BLaER1 treated with 17β-estradiol and CSF1 and Interleukin-3, amounts not matched to agents 10 nM and 100 nM (cell line): ENCODE measurements at regions not wholly inside any gene's neighbourhood (a gene's known extent, or its start where the extent isn't known, plus 50 kb on each side); places are given as distances from the start of the nearest gene placed in this dataset.

Experiments
- H3K27ac ChIP-seq, 11 experiments: shearing (Covaris generic); formaldehyde crosslinking; 2 replicates each; pipeline ENCODE4 v1.8.1; 2022
- H3K27me3 ChIP-seq, 11 experiments: shearing (Covaris generic); formaldehyde crosslinking; 2 replicates each; pipeline ENCODE4 v1.8.1; 2022
- H3K36me3 ChIP-seq, 11 experiments: shearing (Covaris generic); formaldehyde crosslinking; 2 replicates each; pipeline ENCODE4 v1.8.1; 2022
- H3K4me1 ChIP-seq, 10 experiments: shearing (Covaris generic); formaldehyde crosslinking; 2 replicates each; pipeline ENCODE4 v1.8.1; 2022
- H3K4me2 ChIP-seq, 11 experiments: shearing (Covaris generic); formaldehyde crosslinking; 2 replicates each; pipeline ENCODE4 v1.8.1; 2022
- H3K4me3 ChIP-seq, 10 experiments: shearing (Covaris generic); formaldehyde crosslinking; 2 replicates each; pipeline ENCODE4 v1.8.1; 2022
- H3K9ac ChIP-seq, 11 experiments: shearing (Covaris generic); formaldehyde crosslinking; 2 replicates each; pipeline ENCODE4 v1.8.1; 2022
- H3K9me3 ChIP-seq, 11 experiments: shearing (Covaris generic); formaldehyde crosslinking; replicated peaks in 1 of 11; 2 replicates each; pipeline ENCODE4 v1.8.1; 2022
- H4K20me1 ChIP-seq, 11 experiments: shearing (Covaris generic); formaldehyde crosslinking; 2 replicates each; pipeline ENCODE4 v1.8.1; 2022
- Cebpa-rat ChIP-seq, 11 experiments: shearing (Covaris generic); IDR thresholded peaks; 2 replicates each; pipeline ENCODE4 v1.8.1; 2022

DNA sequence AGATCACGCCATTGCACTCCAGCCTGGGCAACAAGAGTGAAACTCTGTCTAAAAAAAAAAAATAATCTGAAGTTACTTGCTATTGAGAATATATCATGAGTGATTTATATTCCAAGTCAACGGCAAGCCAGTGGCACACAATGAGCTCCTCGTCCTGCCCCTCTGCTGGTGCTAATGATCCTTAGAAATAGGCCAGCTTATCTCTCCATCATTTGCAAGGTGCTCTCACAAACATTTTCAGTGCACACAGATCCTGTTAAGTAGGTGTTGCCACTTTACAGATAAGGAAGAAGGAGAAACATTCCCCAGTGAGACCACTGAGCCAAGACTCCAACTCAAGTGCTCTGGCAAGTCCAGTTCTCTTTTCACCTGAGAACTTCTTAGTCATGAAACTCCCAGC lies 91.3 kb upstream of the GPR45 start:
- no peaks in the 10 kb centered on the region for H4K20me1 ChIP-seq
- H3K27ac ChIP-seq = no peak overlapping the region
- H3K4me2 ChIP-seq = no peak overlapping the region
- no peak overlapping the region for H3K4me3 ChIP-seq
- no peaks in the 10 kb centered on the region for H3K27me3 ChIP-seq
- H3K4me1 ChIP-seq = peaks cover 0 to under 1% (median 0%) of the 10 kb centered on the region in 10 experiments; a peak in 2 of 20 replicates
- no peaks in the 10 kb centered on the region for H3K9me3 ChIP-seq
- no peaks in the 10 kb centered on the region for H3K36me3 ChIP-seq
- TF ChIP-seq Cebpa-rat (IDR thresholded peaks at IDR 0.05) = no peak
- no peak overlapping the region for H3K9ac ChIP-seq

DNA sequence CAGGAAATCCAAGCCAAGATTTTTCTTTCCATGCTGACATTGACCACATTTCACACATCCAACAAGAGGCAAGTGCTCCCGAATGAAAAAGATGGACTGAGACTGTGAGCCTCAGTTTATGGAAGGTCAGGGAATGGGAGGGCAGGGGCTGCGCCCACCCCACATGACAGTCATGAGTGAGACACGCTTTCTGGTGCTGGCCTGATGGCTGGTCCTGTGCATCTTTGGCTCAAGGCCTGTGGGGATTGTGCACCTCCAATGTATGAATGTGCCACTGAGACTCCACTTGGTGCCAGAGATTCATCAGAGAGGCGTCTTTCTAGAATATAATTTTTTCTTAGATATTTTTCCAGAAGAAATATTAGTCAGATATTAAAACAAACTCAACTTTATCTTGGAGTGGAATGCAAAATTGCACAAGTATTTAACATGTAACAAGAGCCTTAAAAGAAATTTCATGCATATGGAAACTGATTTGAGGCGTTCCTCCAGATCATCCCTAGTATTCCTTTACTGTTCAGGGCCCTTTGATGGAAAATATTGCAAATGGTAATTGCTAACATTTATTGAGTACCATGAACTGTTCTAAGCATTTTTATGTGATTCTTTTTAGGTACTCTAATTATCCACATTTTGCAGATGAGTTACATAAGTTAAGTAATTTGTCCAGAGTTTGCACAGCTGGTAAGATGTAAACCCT lies 87.3 kb upstream of the GPR45 start:
- H3K27me3 ChIP-seq = no peaks in the 10 kb centered on the region

DNA sequence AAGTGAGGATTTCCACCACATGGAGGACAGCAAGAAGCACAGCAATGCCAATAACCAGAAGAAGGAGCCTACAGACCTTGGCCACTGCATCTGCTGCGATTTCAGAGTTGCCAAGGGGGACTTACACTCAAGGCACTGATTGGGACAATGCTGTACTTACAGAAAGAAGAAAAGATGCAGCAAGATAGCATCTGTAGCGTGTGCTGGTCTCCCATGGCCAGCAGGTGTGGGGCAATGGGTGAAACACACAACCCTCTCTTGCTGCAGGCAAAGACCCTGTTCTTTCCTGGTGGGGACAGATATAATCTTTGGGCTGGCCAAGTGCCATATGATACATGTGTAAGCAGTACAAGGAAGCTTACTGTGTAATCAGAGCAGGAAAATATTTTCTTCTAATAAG lies 85.4 kb upstream of the GPR45 start:
- peak overlapping the region in 3 of 11 experiments; percentile 6 to 27 (median 6); a peak in 2 of 22 replicates for H3K4me2 ChIP-seq
- no peak overlapping the region for H3K4me3 ChIP-seq
- peaks cover 0 to 6% (median 0%) of the 10 kb centered on the region in 10 experiments; a peak in 2 of 20 replicates for H3K4me1 ChIP-seq
- TF ChIP-seq Cebpa-rat (IDR thresholded peaks at IDR 0.05) = no peak
- no peaks in the 10 kb centered on the region for H4K20me1 ChIP-seq
- H3K9ac ChIP-seq = no peak overlapping the region
- no peaks in the 10 kb centered on the region for H3K27me3 ChIP-seq
- no peak overlapping the region for H3K27ac ChIP-seq
- peaks cover 15 to 29% (median 26%) of the 10 kb centered on the region in 11 experiments; a peak in 20 of 22 replicates for H3K9me3 ChIP-seq
- H3K36me3 ChIP-seq = no peaks in the 10 kb centered on the region

More for the DNA sequence above, 87.3 kb upstream of the GPR45 start:
- peaks cover 15 to 29% (median 23%) of the 10 kb centered on the region in 11 experiments; a peak in 20 of 22 replicates for H3K9me3 ChIP-seq
- no peak overlapping the region for H3K4me3 ChIP-seq
- H3K4me1 ChIP-seq = peaks cover 0 to 6% (median 0%) of the 10 kb centered on the region in 10 experiments; a peak in 2 of 20 replicates
- no peak overlapping the region for H3K9ac ChIP-seq
- no peaks in the 10 kb centered on the region for H4K20me1 ChIP-seq
- no peaks in the 10 kb centered on the region for H3K36me3 ChIP-seq
- no peak overlapping the region for H3K4me2 ChIP-seq
- TF ChIP-seq Cebpa-rat (IDR thresholded peaks at IDR 0.05) = no peak
- H3K27ac ChIP-seq = no peak overlapping the region

DNA sequence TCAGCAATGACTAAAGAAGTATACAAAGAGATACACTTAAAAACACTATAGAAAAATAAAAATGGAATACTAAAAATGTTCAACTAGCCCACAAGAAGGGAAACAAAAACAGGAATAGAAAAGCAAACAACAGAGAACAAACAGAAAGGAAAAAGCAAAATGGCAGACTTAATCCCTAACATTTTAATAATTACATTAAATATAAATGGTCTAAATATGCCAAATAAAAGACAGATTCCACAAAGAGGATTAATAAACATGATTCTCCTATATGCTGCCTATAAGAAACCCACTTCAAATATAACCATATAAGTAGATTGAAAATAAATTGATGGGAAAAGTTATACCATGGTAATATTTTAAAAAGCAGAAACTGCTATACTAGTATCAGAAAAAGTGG lies 83.5 kb upstream of the GPR45 start:
- no peak overlapping the region for H3K4me3 ChIP-seq
- H4K20me1 ChIP-seq = no peaks in the 10 kb centered on the region
- peaks cover 15 to 37% (median 28%) of the 10 kb centered on the region in 11 experiments; a peak in 20 of 22 replicates for H3K9me3 ChIP-seq
- peaks cover 0 to 6% (median 0%) of the 10 kb centered on the region in 10 experiments; a peak in 2 of 20 replicates for H3K4me1 ChIP-seq
- H3K9ac ChIP-seq = no peak overlapping the region
- no peak for TF ChIP-seq Cebpa-rat (IDR thresholded peaks at IDR 0.05)
- H3K36me3 ChIP-seq = no peaks in the 10 kb centered on the region
- no peaks in the 10 kb centered on the region for H3K27me3 ChIP-seq
- no peak overlapping the region for H3K4me2 ChIP-seq
- no peak overlapping the region for H3K27ac ChIP-seq

DNA sequence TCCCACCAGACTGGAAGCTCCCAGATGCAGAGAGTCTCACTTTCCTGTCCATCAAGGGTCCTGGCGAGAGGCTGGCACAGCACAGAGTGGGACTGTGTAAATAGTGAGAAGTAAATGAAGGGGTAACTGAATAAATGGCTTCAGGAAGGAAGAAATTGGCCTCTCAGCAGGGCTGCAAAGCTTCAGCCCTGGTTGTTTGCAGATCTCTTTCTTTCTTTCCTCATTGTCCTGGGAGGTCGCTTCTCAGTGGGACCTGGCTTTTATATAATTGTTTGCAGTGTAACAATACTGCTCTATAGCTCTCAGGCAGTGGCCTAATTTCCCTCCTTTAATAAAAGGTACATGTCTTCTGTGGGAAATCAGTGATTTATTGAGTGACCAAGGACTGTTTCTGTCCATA lies 74.9 kb upstream of the GPR45 start:
- Histone ChIP-seq H3K9me3 (peaks cover 0 to 17% (median 3%) of the 10 kb centered on the region in 11 experiments; a peak in 5 of 22 replicates), H3K27me3 (no peaks in the 10 kb centered on the region), H4K20me1 (no peaks in the 10 kb centered on the region), H3K4me2 (no peak overlapping the region), H3K36me3 (no peaks in the 10 kb centered on the region), H3K9ac (no peak overlapping the region), H3K4me3 (no peak overlapping the region), H3K27ac (no peak overlapping the region), H3K4me1 (peaks cover 0 to 6% (median 0%) of the 10 kb centered on the region in 10 experiments; a peak in 2 of 20 replicates)
- no peak for TF ChIP-seq Cebpa-rat (IDR thresholded peaks at IDR 0.05)

DNA sequence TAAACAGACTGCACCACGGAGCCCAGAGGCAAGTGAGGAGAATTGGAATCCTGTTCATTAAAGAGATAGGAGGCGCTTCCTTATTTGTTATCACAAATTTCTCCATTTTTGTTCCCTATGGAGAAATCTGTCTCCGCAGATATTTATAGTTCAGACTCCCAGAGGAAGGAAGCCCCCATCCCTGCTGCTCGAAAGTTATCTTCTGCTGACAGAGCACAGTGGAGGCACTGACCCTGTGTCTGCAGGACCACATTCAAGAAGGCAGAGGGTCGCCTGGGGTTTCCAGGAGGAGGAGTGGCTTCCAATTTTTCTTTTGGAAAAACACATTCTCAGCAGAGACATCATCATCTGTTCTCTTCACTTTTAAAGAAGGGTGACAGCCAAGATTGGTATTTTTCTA lies 73.0 kb upstream of the GPR45 start:
- Histone ChIP-seq H4K20me1 (no peaks in the 10 kb centered on the region), H3K9me3 (peaks cover 10 to 27% (median 17%) of the 10 kb centered on the region in 11 experiments), H3K27me3 (no peaks in the 10 kb centered on the region), H3K27ac (no peak overlapping the region), H3K4me2 (peak overlapping the region in 2 of 11 experiments; percentile 4 to 12; a peak in 3 of 22 replicates), H3K9ac (no peak overlapping the region), H3K4me3 (no peak overlapping the region), H3K36me3 (no peaks in the 10 kb centered on the region), H3K4me1 (peaks cover 0 to 6% (median 0%) of the 10 kb centered on the region in 10 experiments; a peak in 2 of 20 replicates)
- no peak for TF ChIP-seq Cebpa-rat (IDR thresholded peaks at IDR 0.05)

DNA sequence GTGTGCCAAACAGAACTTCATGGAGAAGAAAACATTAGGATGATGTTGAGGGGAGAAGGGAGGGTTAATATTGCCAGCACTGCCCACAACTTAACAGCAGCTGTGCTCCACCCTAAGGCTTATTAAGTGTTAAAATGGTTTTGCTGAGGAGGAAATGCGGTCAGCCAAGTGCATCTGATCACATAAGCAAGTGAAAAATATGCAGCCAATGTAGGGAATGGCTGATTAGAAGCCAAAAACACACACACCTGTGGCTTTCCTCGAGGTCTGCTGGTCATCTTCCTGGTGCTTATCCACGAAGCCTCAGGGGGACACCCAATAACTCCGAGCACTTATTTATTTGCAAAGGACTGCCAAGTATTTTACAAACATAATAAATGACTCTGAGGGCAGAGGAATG lies 66.3 kb upstream of the GPR45 start:
- no peaks in the 10 kb centered on the region for H3K36me3 ChIP-seq
- 0 out of 22 replicates have a peak, but pooled peaks cover 0 to 4% (median 0%) of the 10 kb centered on the region in 11 experiments for H4K20me1 ChIP-seq
- peak overlapping the region; percentile 68 to 94 (median 82) for H3K4me2 ChIP-seq
- H3K9ac ChIP-seq = peak overlapping the region in 2 of 11 experiments; percentile 0 to 27; a peak in 1 of 22 replicates
- no peak for TF ChIP-seq Cebpa-rat (IDR thresholded peaks at IDR 0.05)
- H3K4me1 ChIP-seq = peaks cover 28 to 37% (median 30%) of the 10 kb centered on the region in 10 experiments
- no peak overlapping the region for H3K4me3 ChIP-seq
- H3K27ac ChIP-seq = peak overlapping the region in 6 of 11 experiments; percentile 2 to 41 (median 24); a peak in 5 of 22 replicates
- H3K27me3 ChIP-seq = no peaks in the 10 kb centered on the region
- H3K9me3 ChIP-seq = peaks cover 14 to 36% (median 24%) of the 10 kb centered on the region in 11 experiments

DNA sequence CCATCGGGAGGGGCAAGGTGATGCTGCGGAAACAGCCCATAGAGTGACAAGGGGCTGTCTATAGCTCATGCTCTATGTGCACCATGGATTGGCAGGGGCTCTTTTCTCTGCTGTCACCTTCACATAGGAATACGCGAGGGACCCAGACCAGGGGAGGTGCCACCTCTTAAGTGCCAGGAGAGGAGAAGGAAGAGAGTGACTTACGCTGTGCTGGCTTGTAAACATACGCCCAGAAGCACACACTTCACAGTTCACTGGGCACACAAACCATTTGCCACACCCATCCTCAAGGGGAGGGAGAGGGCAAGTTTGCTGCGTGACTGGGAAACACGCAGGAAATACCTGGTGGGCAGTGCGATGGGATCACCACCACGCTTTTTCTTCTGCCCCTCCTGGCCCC lies 65.1 kb upstream of the GPR45 start:
- no peaks in the 10 kb centered on the region for H3K36me3 ChIP-seq
- no peak overlapping the region for H3K27ac ChIP-seq
- H3K27me3 ChIP-seq = no peaks in the 10 kb centered on the region
- no peak overlapping the region for H3K4me3 ChIP-seq
- H3K4me2 ChIP-seq = peak overlapping the region; percentile 68 to 94 (median 82)
- no peak for TF ChIP-seq Cebpa-rat (IDR thresholded peaks at IDR 0.05)
- 0 out of 22 replicates have a peak, but pooled peaks cover 0 to 4% (median 0%) of the 10 kb centered on the region in 11 experiments for H4K20me1 ChIP-seq
- peaks cover 14 to 28% (median 24%) of the 10 kb centered on the region in 11 experiments for H3K9me3 ChIP-seq
- H3K4me1 ChIP-seq = peaks cover 34 to 43% (median 35%) of the 10 kb centered on the region in 10 experiments
- peak overlapping the region in 1 of 11 experiments; percentile 1; a peak in 1 of 22 replicates for H3K9ac ChIP-seq

DNA sequence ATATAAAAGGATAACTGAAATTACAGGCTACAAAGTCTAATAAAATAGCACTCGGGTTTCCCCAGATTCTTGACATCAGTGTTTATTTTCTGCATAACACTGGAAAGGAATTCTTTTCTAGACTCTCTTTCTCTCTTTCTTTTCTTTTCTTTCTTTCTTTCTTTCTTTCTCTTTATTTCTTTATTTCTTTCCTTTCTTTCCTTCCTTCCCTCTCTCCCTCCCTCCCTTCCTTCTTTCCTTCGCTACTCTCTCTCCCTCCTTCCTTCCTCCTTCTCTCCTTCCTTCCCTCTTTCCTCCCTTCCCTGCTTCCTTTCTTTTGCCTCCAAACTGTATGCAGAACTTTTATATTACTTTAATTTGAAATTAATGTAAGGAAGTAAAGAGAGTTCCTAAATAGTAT lies 64.5 kb upstream of the GPR45 start:
- no peaks in the 10 kb centered on the region for H3K36me3 ChIP-seq
- no peak overlapping the region for H3K4me3 ChIP-seq
- H3K9me3 ChIP-seq = peaks cover 14 to 24% (median 22%) of the 10 kb centered on the region in 11 experiments
- 0 out of 22 replicates have a peak, but pooled peaks cover 0 to 4% (median 0%) of the 10 kb centered on the region in 11 experiments for H4K20me1 ChIP-seq
- H3K27me3 ChIP-seq = no peaks in the 10 kb centered on the region
- H3K9ac ChIP-seq = no peak overlapping the region
- peaks cover 35 to 45% (median 38%) of the 10 kb centered on the region in 10 experiments for H3K4me1 ChIP-seq
- no peak overlapping the region for H3K27ac ChIP-seq
- no peak for TF ChIP-seq Cebpa-rat (IDR thresholded peaks at IDR 0.05)
- peak overlapping the region; percentile 68 to 94 (median 82); a peak in 18 of 22 replicates for H3K4me2 ChIP-seq
